A673 (cell line): ENCODE measurements at regions not wholly inside any gene's neighbourhood (a gene's known extent, or its start where the extent isn't known, plus 50 kb on each side); places are given as distances from the start of the nearest gene placed in this dataset.
A peak's percentile ranks its signal among the peaks of the same experiment; 100 is the strongest.

Experiments
- BruUV-seq: library from RNA; stranded (reverse); fragments of 400-500 nt; replicated peaks from 2 replicates; lab custom pipeline; 2021; lab: Mats Ljungman, UMichigan
- CTCF ChIA-PET: fragments of 300-600 bp; sonication (Branson Sonifier 250); formaldehyde crosslinking; loops from one replicate; lab custom pipeline; 2022; ENCODE audit warnings: antibody characterized with exemption; lab: Charles Lee
- POLR2A ChIA-PET: fragments of 300-600 bp; sonication (Branson Sonifier 250); formaldehyde crosslinking; loops from one replicate; lab custom pipeline; 2022; ENCODE audit warnings: antibody characterized with exemption; ENCODE audit not compliant: low non-redundant PET; lab: Charles Lee
- DNase-seq: peaks from one replicate; pipeline ENCODE4 v3.0.0-alpha.2; 2015; ENCODE audit warnings: low spot score
- H3K27ac ChIP-seq: fragments of 200-600 bp; sonication (generic); 2 replicates; pipeline ENCODE4 v1.5.1; 2016; ENCODE audit warnings: mixed run types, low read depth, mild to moderate bottlenecking, mixed read lengths, antibody characterized with exemption, low read length; ENCODE audit not compliant: poor library complexity, severe bottlenecking
- H3K27me3 ChIP-seq: fragments of 200-600 bp; sonication (generic); replicated peaks from 2 replicates; pipeline ENCODE4 v1.6.1; 2017; ENCODE audit warnings: mixed run types, low read depth, mild to moderate bottlenecking, mixed read lengths, antibody characterized with exemption, low read length; ENCODE audit not compliant: insufficient read depth, poor library complexity
- H3K36me3 ChIP-seq: fragments of 200-600 bp; sonication (generic); 2 replicates; pipeline ENCODE4 v1.6.1; 2016; ENCODE audit warnings: mixed run types, mild to moderate bottlenecking, mixed read lengths, antibody characterized with exemption, low read length; ENCODE audit not compliant: insufficient read depth, poor library complexity, severe bottlenecking
- H3K4me1 ChIP-seq: fragments of 200-600 bp; sonication (generic); 2 replicates; pipeline ENCODE4 v1.6.1; 2017; ENCODE audit warnings: mixed run types, mild to moderate bottlenecking, mixed read lengths, antibody characterized with exemption, low read length; ENCODE audit not compliant: insufficient read depth, poor library complexity, severe bottlenecking
- H3K4me3 ChIP-seq: fragments of 200-600 bp; sonication (generic); 2 replicates; pipeline ENCODE4 v1.5.1; 2016; ENCODE audit warnings: low read depth, mixed run types, mild to moderate bottlenecking, mixed read lengths, low read length; ENCODE audit not compliant: poor library complexity, severe bottlenecking
- H3K9me3 ChIP-seq: fragments of 200-600 bp; sonication (generic); 2 replicates; pipeline ENCODE4 v1.6.1; 2016; ENCODE audit warnings: mixed run types, low read depth, mild to moderate bottlenecking, mixed read lengths, antibody characterized with exemption, low read length; ENCODE audit not compliant: poor library complexity, severe bottlenecking
- EZH2 ChIP-seq: fragments of 200-600 bp; sonication (generic); IDR thresholded peaks from 2 replicates; pipeline ENCODE4 v1.6.1; 2017; ENCODE audit warnings: borderline replicate concordance, low read depth, mild to moderate bottlenecking, mixed read lengths, antibody characterized with exemption, low read length; ENCODE audit not compliant: poor library complexity, severe bottlenecking
- intact Hi-C: fragments of 100-400 bp; cut with micrococcal nuclease; formaldehyde crosslinking; loops from one replicate; pipeline ENCODE4 v1.10.0; 2022; ENCODE audit not compliant: unreplicated experiment
- TF ChIP-seq, protein P1 (sequence below): fragments of 300-800, 200-600 bp; sonication (generic); conservative IDR thresholded peaks from 2 replicates; pipeline ENCODE4 v1.5.1; 2017; ENCODE audit warnings: low read depth, mild to moderate bottlenecking, antibody characterized with exemption, low read length, moderate library complexity, mixed read lengths

DNA sequence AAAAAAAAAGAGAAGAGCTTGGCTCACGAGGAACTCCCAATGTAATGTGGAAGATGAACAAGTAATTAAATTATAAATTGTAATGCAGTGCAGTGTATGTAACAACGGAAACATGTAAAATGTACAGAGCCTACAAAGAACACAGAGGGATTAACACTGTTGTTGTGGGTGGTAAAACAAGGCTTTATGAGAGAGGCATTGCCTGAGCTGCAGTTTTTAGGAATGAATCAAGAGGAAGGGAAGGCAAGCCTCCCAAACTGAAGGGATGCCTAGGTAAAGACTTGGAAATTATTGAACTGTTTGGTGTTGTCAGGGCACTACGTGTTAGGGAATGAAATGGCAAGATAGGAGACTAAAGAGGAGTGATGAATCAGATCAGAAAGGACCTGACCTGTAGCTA lies 213.7 kb downstream of the HTR7 start:
- Histone ChIP-seq H3K27ac (no peak overlapping the region), H3K36me3 (no peaks in the 10 kb centered on the region), H3K4me3 (no peak overlapping the region), H3K4me1 (no peaks in the 10 kb centered on the region), H3K9me3 (no peaks in the 10 kb centered on the region), H3K27me3 (peaks cover 36% of the 10 kb centered on the region)
- no peak for DNase-seq
- TF ChIP-seq, protein P1, sequence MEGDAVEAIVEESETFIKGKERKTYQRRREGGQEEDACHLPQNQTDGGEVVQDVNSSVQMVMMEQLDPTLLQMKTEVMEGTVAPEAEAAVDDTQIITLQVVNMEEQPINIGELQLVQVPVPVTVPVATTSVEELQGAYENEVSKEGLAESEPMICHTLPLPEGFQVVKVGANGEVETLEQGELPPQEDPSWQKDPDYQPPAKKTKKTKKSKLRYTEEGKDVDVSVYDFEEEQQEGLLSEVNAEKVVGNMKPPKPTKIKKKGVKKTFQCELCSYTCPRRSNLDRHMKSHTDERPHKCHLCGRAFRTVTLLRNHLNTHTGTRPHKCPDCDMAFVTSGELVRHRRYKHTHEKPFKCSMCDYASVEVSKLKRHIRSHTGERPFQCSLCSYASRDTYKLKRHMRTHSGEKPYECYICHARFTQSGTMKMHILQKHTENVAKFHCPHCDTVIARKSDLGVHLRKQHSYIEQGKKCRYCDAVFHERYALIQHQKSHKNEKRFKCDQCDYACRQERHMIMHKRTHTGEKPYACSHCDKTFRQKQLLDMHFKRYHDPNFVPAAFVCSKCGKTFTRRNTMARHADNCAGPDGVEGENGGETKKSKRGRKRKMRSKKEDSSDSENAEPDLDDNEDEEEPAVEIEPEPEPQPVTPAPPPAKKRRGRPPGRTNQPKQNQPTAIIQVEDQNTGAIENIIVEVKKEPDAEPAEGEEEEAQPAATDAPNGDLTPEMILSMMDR = no peak
- no peak for TF ChIP-seq EZH2
- POLR2A ChIA-PET = no interaction called here
- BruUV-seq = no TSS peak
- intact Hi-C loops = no loop called here
- CTCF ChIA-PET = no interaction called here

DNA sequence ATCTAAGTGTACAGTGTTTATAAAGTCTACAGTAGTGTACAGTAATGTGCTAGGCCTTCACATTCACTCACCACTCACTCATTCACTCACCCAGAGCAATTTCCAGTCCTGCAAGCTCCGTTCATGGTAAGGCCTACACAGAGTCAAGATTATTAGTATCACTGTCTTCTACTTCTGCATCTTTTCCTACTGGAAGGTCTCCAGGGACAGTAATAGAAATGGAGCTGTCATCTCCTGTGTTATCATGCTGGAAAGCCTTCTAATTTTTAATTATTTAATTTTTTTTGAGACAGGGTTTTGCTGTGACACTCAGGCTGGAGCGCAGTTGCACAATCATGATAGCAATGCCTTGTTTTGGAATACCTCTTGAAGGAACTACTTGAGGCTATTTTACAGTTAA lies 207.0 kb downstream of the HTR7 start:
- DNase-seq = no peak
- no peak overlapping the region for H3K27ac ChIP-seq
- CTCF ChIA-PET = no interaction called here
- POLR2A ChIA-PET = no interaction called here
- H3K36me3 ChIP-seq = no peaks in the 10 kb centered on the region
- no peaks in the 10 kb centered on the region for H3K4me1 ChIP-seq
- no peaks in the 10 kb centered on the region for H3K9me3 ChIP-seq
- TF ChIP-seq, protein P1 = no peak
- no peak for TF ChIP-seq EZH2
- no peaks in the 10 kb centered on the region for H3K27me3 ChIP-seq
- no TSS peak for BruUV-seq
- no peak overlapping the region for H3K4me3 ChIP-seq
- intact Hi-C loops = no loop called here

DNA sequence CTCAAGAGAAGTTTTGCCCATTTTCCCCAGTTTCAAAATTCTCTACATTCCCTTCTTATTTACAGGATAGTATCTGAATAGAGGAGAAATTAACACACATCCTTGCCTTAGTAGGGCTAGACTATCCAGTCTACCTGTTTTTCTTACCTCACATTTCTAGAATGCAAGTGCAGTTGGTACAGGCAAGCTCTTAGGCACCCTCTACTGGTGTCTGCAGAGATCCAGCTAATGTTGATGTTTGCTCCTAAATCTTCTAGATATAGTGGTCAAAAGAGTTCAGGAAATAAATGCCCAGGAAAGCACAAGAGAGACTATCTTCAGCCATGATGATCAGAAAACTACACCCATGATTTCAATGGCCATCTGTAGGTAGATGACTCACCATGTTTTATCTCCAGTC lies 205.3 kb downstream of the HTR7 start:
- no peaks in the 10 kb centered on the region for H3K4me1 ChIP-seq
- H3K9me3 ChIP-seq = no peaks in the 10 kb centered on the region
- POLR2A ChIA-PET = no interaction called here
- H3K27ac ChIP-seq = no peak overlapping the region
- H3K4me3 ChIP-seq = no peak overlapping the region
- intact Hi-C loops = no loop called here
- CTCF ChIA-PET = interaction anchor here (0.6 kb wide), 1 partner anchor 12 kb away, joined by 4 read pairs; no protein-coding TSS in a partner anchor
- TF ChIP-seq, protein P1 = peak; percentile 46; the same call in 1 of the 2 replicates
- no peak for TF ChIP-seq EZH2
- no peaks in the 10 kb centered on the region for H3K27me3 ChIP-seq
- DNase-seq = peak; percentile 4
- no peaks in the 10 kb centered on the region for H3K36me3 ChIP-seq
- no TSS peak for BruUV-seq
